ENCODE measurements at regions not wholly inside any gene's neighbourhood (a gene's known extent, or its start where the extent isn't known, plus 50 kb on each side); places are given as distances from the start of the nearest gene placed in this dataset.
"Not testable (repeated sequence)": the region's sequence is repeated elsewhere in the genome, so short reads cannot be mapped to it uniquely, and the experiment has no call there.

DNA sequence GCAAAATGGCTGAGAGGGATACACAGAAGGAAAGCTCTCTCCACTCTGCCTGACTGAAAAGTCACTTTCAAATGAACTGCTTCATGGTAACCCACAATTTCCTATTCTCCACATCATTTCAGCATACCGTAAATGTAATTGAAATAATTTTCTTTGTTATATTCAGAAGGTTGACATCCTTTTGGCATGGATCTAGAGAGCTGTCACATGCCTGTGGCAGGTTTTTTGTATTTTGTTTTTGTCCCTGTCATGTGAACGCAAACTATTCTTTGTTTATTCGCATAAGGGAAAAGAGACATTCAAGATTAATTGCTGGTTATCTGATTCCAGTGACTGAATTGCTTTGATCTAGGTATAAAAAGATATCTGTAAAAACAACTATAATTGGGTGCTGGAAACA, 1808.1 kb downstream of the NCAM2 start:
- DNase-seq, result no peak

GRCh38 chr21:22813201-22813600, 1815.0 kb downstream of the NCAM2 start:
- DNase-seq, result no peak

DNA sequence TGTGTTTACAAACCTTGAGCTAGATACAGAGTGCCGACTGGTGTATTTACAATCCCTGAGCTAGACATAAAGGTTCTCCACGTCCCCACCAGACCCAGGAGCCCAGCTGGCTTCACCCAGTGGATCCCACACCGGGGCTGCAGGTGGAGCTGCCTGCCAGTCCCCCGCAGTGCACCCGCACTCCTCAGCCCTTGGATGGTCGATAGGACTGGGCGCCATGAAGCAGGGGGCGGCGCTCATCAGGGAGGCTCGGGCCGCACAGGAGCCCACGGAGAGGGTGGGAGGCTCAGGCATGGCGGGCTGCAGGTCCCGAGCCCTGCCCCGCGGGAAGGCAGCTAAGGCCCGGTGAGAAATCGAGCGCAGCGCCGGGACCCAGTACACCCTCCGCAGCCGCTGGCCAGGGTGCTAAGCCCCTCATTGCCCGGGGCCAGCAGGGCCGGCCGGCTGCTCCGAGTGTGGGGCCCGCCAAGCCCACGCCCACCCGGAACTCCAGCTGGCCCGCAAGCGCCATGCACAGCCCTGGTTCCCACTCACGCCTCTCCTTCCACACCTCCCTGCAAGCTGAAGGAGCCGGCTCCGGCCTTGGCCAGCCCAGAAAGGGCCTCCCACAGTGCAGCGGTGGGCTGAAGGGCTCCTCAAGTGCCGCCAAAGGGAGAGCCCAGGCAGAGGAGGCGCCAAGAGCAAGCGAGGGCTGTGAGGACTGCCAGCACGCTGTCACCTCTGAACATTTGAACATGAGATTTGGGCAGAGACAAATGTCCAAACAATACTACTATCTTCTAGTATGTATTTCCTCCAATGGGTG, 1820.7 kb downstream of the NCAM2 start:
- not testable (repeated sequence) for DNase-seq

GRCh38 chr21:22827422-22827821, 1829.2 kb downstream of the NCAM2 start:
- no peak for DNase-seq

GRCh38 chr21:22842875-22843274, 1844.7 kb downstream of the NCAM2 start:
- no peak for DNase-seq

DNA sequence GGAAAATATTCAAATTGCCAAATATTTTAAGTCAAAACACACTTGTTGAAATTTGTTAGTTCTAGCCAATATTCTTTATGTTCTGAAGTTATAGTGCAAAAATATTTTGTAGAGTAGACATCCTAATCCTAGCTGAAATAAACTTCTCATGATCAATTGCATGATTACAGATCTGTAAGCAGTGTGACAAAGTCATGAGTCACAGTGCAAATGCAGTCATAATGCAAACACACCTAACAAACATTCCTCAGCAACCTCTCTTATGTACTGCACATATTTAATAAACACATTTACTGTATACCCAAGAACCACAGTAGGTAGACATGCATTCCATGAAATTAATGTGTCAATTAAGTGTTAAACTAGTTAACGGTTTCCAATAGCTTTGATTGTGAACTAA, 1857.4 kb downstream of the NCAM2 start:
- no peak for DNase-seq

- no peak for DNase-seq
Measured at GRCh38 chr21:22871692-22872091, 1873.5 kb downstream of the NCAM2 start.

GRCh38 chr21:22880573-22880972, 1882.4 kb downstream of the NCAM2 start:
- no peak for DNase-seq

DNA sequence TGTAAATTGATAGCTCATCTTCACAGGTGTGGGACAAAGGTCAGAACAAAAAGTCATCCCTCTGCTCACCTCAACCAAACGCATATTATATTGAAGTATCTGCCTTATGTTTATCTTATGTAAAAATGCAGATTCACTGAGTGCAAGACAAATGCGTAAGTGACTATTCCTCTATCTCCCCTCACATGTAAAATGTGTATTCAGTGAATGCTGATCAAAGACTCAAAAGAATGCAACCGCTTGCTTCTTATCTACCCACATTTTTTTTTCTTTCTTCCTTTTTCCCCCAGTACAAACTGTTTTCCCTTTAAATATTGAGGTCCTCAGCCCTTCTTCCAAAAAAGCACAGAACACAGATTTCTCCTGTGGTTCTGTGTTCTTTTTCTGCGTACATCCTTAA, 1882.9 kb downstream of the NCAM2 start:
- DNase-seq, result no peak

- DNase-seq, result no peak
Measured at GRCh38 chr21:22885079-22885478, 1886.9 kb downstream of the NCAM2 start.

DNA sequence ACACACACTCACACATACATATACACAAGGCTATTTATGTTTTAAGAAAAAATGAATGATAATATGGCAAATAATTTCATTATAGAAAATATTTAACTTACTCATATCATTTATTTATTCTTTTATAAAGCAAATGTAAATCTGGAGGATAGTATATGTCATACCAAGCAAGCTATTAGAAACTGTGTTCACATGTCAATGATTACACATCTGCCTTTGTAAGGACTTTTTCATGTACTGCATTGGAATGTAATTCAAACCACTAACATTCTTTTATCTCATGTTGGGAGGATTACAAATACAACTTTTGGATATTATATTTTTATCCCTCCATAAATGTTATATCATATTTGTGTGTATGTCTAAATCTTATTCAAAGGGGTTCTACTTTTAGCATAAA, 1887.4 kb downstream of the NCAM2 start:
- DNase-seq, result no peak

GRCh38 chr21:22889445-22889844, 1891.2 kb downstream of the NCAM2 start:
- DNase-seq, result no peak

- DNase-seq, result no peak
Measured at GRCh38 chr21:22890656-22891055, 1892.4 kb downstream of the NCAM2 start.

- DNase-seq, result no peak
Measured at GRCh38 chr21:22892028-22892427, 1893.8 kb downstream of the NCAM2 start.

GRCh38 chr21:22892740-22893139, 1894.5 kb downstream of the NCAM2 start:
- DNase-seq, result no peak

- no peak for DNase-seq
Measured at GRCh38 chr21:22898051-22898665, 1899.9 kb downstream of the NCAM2 start.

DNA sequence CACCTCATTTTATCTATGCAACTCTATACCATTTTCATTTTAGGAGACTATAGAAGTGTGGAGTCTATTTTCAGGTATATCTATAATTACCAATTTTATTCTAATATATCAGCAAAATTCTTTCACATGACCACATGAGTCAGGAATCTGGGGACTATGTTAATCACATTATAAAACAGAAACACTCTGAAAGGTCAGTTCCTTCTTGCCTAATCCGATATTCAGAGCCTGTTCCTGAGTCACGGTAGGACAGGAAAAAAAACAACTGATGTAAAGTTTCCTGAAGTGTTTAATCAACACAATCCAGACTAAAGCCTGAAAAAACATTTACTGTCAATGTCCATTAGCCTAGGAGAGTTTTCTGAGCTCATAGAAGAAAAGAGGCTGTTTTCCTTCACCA, 1902.3 kb downstream of the NCAM2 start:
- DNase-seq, result no peak

DNA sequence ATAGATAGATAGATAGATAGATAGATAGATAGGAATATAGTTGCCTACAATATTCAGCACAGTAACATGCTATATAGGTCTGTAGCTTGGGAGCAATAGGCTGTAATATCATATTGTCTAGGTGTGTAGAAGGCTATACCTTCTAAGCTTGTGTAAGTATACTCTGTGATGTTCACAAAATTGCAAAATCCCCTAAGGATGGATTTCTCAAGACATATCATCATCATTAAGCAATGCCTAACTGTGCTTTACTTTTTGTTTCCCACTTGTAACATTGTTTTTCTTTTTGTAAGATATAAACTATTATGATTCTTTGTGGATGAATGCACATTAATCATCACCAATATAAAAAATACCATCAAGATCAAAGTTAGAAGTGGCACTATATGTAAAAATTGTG, 1905.6 kb downstream of the NCAM2 start:
- no peak for DNase-seq

DNA sequence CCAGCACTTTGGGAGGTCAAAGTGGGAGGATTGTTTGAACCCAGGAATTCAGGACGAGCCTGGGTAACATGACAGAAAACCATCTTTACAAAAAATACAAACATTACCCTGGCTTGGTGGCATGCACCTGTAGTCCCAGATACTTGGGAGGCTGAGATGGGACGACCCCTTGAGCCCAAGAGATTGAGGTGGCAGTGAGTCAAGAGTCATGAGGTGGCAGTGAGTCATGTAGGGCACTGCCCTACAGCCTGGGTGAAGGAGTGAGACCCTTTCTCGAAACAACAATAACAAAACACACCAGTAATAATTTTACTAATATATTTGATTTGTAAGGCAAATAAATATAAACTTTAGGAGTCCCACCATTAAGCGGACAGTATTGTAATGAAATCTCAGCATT, 1906.2 kb downstream of the NCAM2 start:
- DNase-seq, result no peak

DNA sequence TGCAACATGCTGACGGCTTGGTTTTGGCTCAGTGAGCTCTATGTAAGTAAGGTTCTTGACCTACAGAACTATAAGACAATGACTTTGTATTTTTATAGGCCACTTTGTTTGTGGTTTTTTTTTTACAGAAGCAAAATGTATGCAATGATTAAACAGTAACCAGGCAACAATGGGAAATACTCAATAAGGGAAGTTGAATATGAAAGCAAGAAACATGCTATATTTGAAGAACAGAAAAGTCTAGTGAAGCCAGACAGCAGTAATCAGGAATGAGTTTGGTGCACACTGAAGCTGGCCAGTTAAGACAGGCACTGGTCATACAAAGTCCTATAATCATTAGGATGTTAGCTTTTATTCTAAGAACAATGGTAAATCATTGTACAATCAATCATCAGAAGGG, 1926.8 kb downstream of the NCAM2 start:
- DNase-seq, result no peak

DNA sequence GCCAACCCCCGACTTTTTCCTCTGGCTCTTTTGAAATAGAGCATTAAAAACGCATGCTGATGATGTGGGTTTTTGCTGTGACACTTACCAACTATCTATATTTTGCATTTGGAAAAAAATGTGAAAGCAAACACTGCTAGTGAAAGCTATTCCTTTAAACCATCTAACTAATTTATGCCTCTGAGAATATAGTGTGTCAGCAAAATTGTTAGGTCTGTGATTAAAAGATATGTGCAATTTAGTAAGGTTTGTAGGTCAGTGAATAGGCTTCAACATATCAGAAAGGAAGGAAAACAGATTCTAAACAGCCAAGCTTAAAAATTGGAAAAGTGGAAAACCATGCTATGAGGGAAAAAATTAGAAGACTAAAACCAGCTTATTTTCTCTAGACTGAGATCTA, 1929.3 kb downstream of the NCAM2 start:
- no peak for DNase-seq

- no peak for DNase-seq
Measured at GRCh38 chr21:22941779-22942490, 1943.7 kb downstream of the NCAM2 start.

DNA sequence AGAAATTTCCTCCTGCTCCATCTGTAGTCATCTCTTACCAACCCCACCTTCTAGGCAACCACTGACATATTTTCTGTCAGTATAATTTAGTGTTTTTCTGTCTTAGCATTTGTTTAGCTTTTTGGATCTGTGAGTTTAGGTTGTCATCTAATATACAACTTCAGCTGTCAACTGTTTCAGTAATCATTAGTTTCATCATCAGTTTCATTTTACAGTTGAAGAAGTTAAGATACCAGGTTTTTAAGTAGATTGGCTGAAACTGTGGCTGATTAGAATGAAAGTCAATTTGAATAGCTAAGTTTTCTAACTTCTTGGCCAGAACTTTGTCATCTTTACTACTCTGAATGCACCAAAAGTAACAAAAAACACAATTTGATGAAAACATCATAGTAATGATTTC, 1957.3 kb downstream of the NCAM2 start:
- no peak for DNase-seq

DNA sequence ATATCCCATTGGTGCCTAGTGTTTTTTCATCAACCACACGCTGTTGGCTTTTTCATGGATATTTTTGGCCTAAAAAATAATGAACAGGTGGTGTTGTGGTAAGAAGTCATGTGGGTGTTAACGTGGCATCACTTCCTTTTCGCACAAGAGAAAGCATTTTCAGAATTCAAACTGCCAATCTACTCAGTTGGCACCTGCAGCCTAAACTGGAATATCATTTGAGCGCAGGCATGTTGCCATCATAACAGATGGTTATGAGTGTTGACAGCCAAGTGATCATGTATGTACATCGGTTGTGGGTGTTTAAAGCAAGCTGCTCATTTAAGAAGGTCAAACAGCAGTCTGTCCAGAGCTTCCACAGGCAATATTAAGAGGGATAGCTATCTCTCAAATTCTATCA, 1963.0 kb downstream of the NCAM2 start:
- DNase-seq, result no peak

All from KG1 (cell line).